Prostate gland (tissue), 2 donors: ENCODE measurements at regions not wholly inside any gene's neighbourhood (a gene's known extent, or its start where the extent isn't known, plus 50 kb on each side); places are given as distances from the start of the nearest gene placed in this dataset.

Source experiments
- POLR2A ChIP-seq: fragments of 450-650 bp; IDR thresholded peaks from one replicate; pipeline ENCODE4 v1.6.1; 2016; ENCODE audit warnings: antibody characterized with exemption, mild to moderate bottlenecking
- POLR2AphosphoS5 ChIP-seq: sonication (generic); formaldehyde crosslinking; IDR thresholded peaks from one replicate; pipeline ENCODE4 v1.6.1; 2017; ENCODE audit warnings: antibody characterized with exemption
- TF ChIP-seq, protein P1 (sequence below), 4 experiments: fragments of 200-600 bp in 2 of 4; fragments of 450-650 bp in 2 of 4; sonication (generic) in 2 of 4; IDR thresholded peaks; 1 replicate in 3 of 4; 2 replicates in 1 of 4; pipeline ENCODE4 v1.5.1; 2016 to 2019; ENCODE audit warnings: antibody characterized with exemption in 4 of 4, mild to moderate bottlenecking in 2 of 4, moderate library complexity in 2 of 4

DNA sequence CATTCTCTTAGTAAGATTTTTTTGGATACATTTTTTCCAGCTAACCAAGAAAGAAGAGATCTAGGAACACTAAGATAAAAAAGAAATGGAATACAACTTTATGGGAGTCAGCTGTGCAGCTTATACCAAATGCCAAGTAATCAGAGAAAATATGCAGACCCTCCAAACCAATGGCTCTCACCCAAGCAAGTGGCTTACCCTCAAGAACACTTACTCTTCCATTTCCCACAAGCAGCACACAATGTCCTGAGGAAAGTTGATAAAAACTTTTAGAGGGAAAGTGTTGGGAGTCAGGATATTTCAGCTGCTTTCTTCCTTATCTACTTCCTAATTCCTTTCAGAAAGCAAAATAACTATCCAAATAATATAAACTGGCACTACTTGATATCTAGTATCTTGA is 631.8 kb downstream of the RWDD3 start:
- TF ChIP-seq, protein P1, sequence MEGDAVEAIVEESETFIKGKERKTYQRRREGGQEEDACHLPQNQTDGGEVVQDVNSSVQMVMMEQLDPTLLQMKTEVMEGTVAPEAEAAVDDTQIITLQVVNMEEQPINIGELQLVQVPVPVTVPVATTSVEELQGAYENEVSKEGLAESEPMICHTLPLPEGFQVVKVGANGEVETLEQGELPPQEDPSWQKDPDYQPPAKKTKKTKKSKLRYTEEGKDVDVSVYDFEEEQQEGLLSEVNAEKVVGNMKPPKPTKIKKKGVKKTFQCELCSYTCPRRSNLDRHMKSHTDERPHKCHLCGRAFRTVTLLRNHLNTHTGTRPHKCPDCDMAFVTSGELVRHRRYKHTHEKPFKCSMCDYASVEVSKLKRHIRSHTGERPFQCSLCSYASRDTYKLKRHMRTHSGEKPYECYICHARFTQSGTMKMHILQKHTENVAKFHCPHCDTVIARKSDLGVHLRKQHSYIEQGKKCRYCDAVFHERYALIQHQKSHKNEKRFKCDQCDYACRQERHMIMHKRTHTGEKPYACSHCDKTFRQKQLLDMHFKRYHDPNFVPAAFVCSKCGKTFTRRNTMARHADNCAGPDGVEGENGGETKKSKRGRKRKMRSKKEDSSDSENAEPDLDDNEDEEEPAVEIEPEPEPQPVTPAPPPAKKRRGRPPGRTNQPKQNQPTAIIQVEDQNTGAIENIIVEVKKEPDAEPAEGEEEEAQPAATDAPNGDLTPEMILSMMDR (IDR thresholded peaks at IDR 0.05): no peak
- TF ChIP-seq POLR2AphosphoS5 (no peak), POLR2A (no peak)
